ENCODE measurements at regions not wholly inside any gene's neighbourhood (a gene's known extent, or its start where the extent isn't known, plus 50 kb on each side); places are given as distances from the start of the nearest gene placed in this dataset.

DNA sequence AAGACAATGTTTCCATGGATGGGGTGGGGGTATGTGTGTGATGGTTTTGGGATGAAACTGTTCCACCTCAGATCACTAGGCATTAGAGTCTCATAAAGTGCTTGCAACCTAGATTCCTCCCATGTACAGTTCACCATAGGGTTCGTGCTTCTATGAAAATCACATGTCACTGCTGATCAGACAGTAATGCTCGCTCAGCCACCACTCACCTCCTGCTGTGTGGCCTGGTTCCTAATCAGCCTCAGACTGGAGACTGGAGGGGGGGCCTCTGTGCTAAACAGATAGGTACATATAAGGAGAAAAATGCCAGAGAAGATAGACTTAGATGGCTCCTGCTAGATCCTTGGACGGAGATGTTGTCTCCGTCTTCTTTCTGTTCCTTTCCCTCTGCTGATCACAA is 1296.9 kb upstream of the SEL1L start (continued):
- TF ChIP-seq, protein P1, sequence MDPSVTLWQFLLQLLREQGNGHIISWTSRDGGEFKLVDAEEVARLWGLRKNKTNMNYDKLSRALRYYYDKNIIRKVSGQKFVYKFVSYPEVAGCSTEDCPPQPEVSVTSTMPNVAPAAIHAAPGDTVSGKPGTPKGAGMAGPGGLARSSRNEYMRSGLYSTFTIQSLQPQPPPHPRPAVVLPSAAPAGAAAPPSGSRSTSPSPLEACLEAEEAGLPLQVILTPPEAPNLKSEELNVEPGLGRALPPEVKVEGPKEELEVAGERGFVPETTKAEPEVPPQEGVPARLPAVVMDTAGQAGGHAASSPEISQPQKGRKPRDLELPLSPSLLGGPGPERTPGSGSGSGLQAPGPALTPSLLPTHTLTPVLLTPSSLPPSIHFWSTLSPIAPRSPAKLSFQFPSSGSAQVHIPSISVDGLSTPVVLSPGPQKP (IDR thresholded peaks at IDR 0.05; ENCODE audit: low read depth, low read length): no peak
- TF ChIP-seq HDAC2 (IDR thresholded peaks at IDR 0.05) (no peak), BHLHE40 (IDR thresholded peaks at IDR 0.05; ENCODE audit: low read depth, low read length) (no peak), FOSL2 (IDR thresholded peaks at IDR 0.05) (no peak), FOSL2 (CRISPR knock-in tag; IDR thresholded peaks at IDR 0.05) (no peak), PHF8 (IDR thresholded peaks at IDR 0.05; ENCODE audit: borderline replicate concordance, low read depth) (no peak), HOXA7 (CRISPR knock-in tag; IDR thresholded peaks at IDR 0.05) (no peak), CHD2 (IDR thresholded peaks at IDR 0.05; ENCODE audit: low read length, partially characterized antibody) (no peak)

DNA sequence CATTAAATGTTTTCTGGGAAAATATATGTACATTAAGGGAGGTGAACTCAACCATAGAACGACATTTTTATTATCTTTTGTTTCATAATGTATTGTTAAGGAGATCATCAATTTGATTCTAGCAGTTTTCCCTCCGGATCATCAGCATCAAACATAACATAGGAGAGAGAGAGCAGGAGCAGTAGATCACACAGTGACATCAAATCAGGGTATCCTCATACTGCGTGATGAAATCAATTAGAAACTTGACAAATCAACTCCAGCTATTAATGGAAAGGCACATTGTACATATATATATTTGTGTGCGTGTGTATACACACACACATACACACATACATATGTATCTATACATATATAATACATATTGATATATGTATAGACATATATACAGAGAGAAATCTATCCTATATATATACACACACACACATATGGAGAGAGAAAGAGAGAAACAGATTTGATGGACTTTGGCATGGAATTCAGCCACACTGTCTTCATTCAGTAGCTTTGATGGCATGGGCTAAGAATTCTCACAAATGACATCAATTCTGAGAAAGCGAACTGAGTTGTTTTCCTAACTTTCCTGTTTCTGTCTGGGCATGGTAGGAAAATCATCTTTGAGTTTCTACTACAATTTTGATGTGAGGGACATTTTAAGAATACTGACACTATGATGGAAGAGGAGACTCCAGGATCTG is 1302.8 kb upstream of the SEL1L start:
- ChIA-PET CTCF (no interaction called here), POLR2A (no interaction called here)
- no peak overlapping the region for H3K4me3 ChIP-seq
- TF ChIP-seq GATA3 (IDR thresholded peaks at IDR 0.05; ENCODE audit: borderline replicate concordance): no peak
- TF ChIP-seq RCOR1 (IDR thresholded peaks at IDR 0.05; ENCODE audit: low read depth, low read length): no peak
- no peak for TF ChIP-seq CEBPB (IDR thresholded peaks at IDR 0.05)
- TF ChIP-seq, protein P2, sequence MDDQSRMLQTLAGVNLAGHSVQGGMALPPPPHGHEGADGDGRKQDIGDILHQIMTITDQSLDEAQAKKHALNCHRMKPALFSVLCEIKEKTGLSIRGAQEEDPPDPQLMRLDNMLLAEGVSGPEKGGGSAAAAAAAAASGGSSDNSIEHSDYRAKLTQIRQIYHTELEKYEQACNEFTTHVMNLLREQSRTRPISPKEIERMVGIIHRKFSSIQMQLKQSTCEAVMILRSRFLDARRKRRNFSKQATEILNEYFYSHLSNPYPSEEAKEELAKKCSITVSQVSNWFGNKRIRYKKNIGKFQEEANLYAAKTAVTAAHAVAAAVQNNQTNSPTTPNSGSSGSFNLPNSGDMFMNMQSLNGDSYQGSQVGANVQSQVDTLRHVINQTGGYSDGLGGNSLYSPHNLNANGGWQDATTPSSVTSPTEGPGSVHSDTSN (IDR thresholded peaks at IDR 0.05): no peak
- TF ChIP-seq EHMT2 (IDR thresholded peaks at IDR 0.05; ENCODE audit: low read depth): no peak
- no peak for TF ChIP-seq SMC3 (IDR thresholded peaks at IDR 0.05)
- no peak for TF ChIP-seq FOXS1 (CRISPR knock-in tag; IDR thresholded peaks at IDR 0.05)
- TF ChIP-seq MYC (IDR thresholded peaks at IDR 0.05; ENCODE audit: borderline replicate concordance, low read length): no peak
- no peak for TF ChIP-seq CHD2 (IDR thresholded peaks at IDR 0.05; ENCODE audit: low read length, partially characterized antibody)
- no peak for TF ChIP-seq CHD4 (IDR thresholded peaks at IDR 0.05; ENCODE audit: borderline replicate concordance)
- TF ChIP-seq, protein P3, sequence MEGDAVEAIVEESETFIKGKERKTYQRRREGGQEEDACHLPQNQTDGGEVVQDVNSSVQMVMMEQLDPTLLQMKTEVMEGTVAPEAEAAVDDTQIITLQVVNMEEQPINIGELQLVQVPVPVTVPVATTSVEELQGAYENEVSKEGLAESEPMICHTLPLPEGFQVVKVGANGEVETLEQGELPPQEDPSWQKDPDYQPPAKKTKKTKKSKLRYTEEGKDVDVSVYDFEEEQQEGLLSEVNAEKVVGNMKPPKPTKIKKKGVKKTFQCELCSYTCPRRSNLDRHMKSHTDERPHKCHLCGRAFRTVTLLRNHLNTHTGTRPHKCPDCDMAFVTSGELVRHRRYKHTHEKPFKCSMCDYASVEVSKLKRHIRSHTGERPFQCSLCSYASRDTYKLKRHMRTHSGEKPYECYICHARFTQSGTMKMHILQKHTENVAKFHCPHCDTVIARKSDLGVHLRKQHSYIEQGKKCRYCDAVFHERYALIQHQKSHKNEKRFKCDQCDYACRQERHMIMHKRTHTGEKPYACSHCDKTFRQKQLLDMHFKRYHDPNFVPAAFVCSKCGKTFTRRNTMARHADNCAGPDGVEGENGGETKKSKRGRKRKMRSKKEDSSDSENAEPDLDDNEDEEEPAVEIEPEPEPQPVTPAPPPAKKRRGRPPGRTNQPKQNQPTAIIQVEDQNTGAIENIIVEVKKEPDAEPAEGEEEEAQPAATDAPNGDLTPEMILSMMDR (IDR thresholded peaks at IDR 0.05): no peak
- TF ChIP-seq, protein P4, sequence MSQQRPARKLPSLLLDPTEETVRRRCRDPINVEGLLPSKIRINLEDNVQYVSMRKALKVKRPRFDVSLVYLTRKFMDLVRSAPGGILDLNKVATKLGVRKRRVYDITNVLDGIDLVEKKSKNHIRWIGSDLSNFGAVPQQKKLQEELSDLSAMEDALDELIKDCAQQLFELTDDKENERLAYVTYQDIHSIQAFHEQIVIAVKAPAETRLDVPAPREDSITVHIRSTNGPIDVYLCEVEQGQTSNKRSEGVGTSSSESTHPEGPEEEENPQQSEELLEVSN (IDR thresholded peaks at IDR 0.05; ENCODE audit: borderline replicate concordance, low read depth): no peak
- TF ChIP-seq, protein P5, sequence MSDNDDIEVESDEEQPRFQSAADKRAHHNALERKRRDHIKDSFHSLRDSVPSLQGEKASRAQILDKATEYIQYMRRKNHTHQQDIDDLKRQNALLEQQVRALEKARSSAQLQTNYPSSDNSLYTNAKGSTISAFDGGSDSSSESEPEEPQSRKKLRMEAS (IDR thresholded peaks at IDR 0.05): no peak
- TF ChIP-seq TFCP2L1 (CRISPR knock-in tag; IDR thresholded peaks at IDR 0.05): no peak
- no peak for TF ChIP-seq HOXB13 (CRISPR knock-in tag; IDR thresholded peaks at IDR 0.05; ENCODE audit: low read depth)
- TF ChIP-seq CBX2 (IDR thresholded peaks at IDR 0.05; ENCODE audit: borderline replicate concordance, low read depth): no peak
- TF ChIP-seq, protein P1 (IDR thresholded peaks at IDR 0.05; ENCODE audit: low read depth, low read length): no peak
- no peak overlapping the region for H3K4me2 ChIP-seq
- DNase-seq (ENCODE audit: low read depth in 1 of 2, low spot score in 1 of 2) (no peak), FAIRE-seq (no peak), ATAC-seq (no peak)
- no peak overlapping the region for H3K27ac ChIP-seq
- WGBS (ENCODE audit: missing lambda C conversion rate): 5% methylated on average over 5 of the region's 5 CpGs
- H3K4me1 ChIP-seq: no peaks in the 10 kb centered on the region
- H3K9me3 ChIP-seq: no peaks in the 10 kb centered on the region
